GM06990 (cell line): ENCODE measurements at regions not wholly inside any gene's neighbourhood (a gene's known extent, or its start where the extent isn't known, plus 50 kb on each side); places are given as distances from the start of the nearest gene placed in this dataset.

Experiments used
- DNase-seq: peaks from one replicate; pipeline ENCODE4 v3.0.0-alpha.2; 2011; ENCODE audit not compliant: insufficient read length; ENCODE audit errors: extremely low read depth
- H3K27me3 ChIP-seq: replicated peaks from 2 replicates; pipeline ENCODE4 v1.6.0; 2011; ENCODE audit warnings: low read length; ENCODE audit not compliant: control insufficient read depth, insufficient read depth
- H3K36me3 ChIP-seq: 2 replicates; pipeline ENCODE4 v1.5.1; 2011; ENCODE audit warnings: low read length; ENCODE audit not compliant: control insufficient read depth, insufficient read depth
- H3K4me3 ChIP-seq: replicated peaks from 2 replicates; pipeline ENCODE4 v1.5.1; 2011; ENCODE audit warnings: low read depth, mild to moderate bottlenecking, control low read depth, low read length
- CTCF ChIP-seq: IDR thresholded peaks from 2 replicates; pipeline ENCODE4 v1.5.1; 2011; ENCODE audit warnings: low read length, control low read depth, mild to moderate bottlenecking, inconsistent platforms; ENCODE audit not compliant: insufficient read depth, poor library complexity, severe bottlenecking

DNA sequence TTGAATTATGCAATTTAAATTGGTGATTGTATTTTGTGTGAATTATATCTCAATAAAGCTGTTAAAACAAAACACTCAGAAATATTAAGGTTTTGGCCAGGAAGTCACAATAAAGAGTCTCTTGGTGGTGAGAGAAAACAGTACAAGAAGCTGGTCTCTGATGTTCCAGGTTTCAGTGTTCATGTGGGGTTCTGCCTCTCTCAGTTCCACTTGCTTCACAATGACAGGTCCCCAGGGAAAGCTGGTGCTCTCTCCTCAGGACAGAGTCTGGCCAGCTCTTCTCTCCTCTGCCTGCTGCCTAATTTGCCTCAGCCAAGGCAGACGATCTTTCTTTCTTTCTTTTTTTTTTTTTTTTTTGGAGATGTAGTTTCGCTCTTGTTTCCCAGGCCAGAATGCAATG is 342.9 kb upstream of the PLXNA2 start:
- TF ChIP-seq CTCF = no peak
- peak; percentile 26 for DNase-seq
- Histone ChIP-seq H3K4me3 (no peak overlapping the region), H3K27me3 (no peaks in the 10 kb centered on the region), H3K36me3 (no peaks in the 10 kb centered on the region)

DNA sequence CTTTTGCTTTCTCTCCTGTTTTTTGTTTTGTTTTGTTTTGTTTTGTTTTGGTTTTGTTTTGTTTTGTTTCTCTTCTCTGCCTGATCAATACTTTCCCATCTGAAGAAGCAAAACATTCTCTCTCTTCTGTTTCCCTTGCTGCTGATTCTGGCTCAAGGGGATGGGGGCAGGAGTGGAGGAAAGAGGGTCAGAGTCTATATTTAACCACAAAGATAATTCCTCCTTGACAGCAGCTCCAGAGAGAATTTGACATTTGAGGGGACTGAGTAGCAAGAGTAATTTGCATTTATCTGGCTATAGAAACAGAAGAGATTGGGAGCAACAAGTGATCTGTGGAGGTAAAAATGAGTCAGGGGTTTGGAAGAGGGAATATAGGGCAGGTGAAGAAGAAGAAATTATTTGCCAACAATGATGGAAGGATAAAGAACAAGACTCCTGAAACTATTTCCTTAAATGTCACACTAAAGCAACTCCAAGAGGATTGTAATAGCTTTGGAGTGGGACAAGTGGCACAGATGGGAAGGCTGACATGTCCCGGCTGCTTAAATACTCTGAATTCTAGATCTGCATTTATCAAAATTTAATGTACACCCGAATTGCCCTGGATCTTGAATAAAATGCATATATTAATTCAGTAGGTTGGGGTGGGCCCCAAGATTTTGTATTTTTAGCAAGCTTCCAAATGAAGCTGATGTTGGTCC is 349.3 kb upstream of the PLXNA2 start:
- H3K4me3 ChIP-seq = no peak overlapping the region
- no peaks in the 10 kb centered on the region for H3K36me3 ChIP-seq
- no peak for DNase-seq
- TF ChIP-seq CTCF = no peak
- no peaks in the 10 kb centered on the region for H3K27me3 ChIP-seq

GRCh38 chr1:208595236-208595635 is 351.1 kb upstream of the PLXNA2 start:
- no peak for TF ChIP-seq CTCF

DNA sequence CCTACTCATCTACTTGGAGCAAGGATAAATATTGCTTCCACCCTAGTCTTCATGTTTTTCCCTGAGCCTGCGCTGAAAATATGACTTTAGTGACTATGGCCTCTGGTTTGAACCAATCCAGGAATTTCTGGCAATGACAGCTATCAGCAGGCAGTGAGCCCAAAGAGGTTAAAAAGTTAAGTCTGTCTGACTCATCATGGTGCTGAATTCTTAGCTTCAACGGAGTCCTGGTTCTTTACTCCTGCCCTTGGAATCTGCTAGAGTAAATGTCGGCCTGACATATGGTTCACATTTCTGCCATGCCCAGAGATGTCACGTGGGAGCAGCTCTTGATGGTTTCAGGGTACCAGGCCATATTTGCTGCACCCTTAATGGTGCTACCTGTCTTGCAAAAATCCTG is 351.6 kb upstream of the PLXNA2 start:
- Histone ChIP-seq H3K36me3 (no peaks in the 10 kb centered on the region), H3K27me3 (no peaks in the 10 kb centered on the region), H3K4me3 (no peak overlapping the region)
- TF ChIP-seq CTCF = no peak
- DNase-seq = no peak

More at GRCh38 chr1:208595236-208595635, 351.1 kb upstream of the PLXNA2 start:
- no peak overlapping the region for H3K4me3 ChIP-seq
- no peaks in the 10 kb centered on the region for H3K36me3 ChIP-seq
- DNase-seq = no peak
- no peaks in the 10 kb centered on the region for H3K27me3 ChIP-seq

DNA sequence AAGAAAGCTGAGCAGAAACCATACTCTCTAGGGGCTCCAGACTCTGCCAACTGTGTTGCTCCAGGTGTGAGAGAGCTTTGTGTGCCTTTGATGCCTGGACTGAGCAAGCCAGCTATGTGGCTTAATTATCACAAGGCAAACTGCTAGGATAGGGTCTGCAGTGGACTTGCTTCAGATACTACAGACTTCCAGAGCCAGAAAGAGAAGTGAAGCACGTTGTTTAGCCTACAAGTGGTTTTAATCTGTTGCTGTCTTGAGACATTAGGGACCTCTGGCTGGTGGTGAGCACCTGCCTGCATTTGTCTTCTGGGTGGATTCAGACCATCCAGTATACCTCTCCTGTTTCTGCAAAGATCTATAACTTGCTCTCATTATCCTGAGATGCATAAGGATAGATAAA is 353.4 kb upstream of the PLXNA2 start:
- no peak for TF ChIP-seq CTCF
- Histone ChIP-seq H3K4me3 (no peak overlapping the region), H3K36me3 (no peaks in the 10 kb centered on the region), H3K27me3 (no peaks in the 10 kb centered on the region)
- no peak for DNase-seq

DNA sequence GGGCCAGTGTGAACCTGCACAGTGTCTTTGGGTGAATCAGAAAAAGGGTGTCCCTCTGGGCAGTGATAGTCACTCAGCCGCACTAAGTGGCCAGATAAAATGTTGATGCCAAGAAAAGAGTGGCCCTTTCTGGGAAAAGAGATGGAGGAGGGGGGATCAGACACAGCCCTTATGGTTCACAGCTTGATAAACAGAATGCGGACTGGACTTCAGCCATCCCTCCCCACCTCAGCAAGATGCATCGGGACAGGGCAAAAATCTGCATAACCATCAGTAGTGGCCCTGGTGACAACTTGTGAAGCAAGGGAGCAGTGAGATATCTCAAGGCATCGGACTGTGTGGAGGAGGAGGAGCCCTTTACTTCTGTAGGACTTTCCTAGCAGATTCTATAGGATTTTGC is 353.8 kb upstream of the PLXNA2 start:
- no peaks in the 10 kb centered on the region for H3K36me3 ChIP-seq
- H3K4me3 ChIP-seq = no peak overlapping the region
- no peak for DNase-seq
- no peak for TF ChIP-seq CTCF
- no peaks in the 10 kb centered on the region for H3K27me3 ChIP-seq
